ENCODE measurements at regions not wholly inside any gene's neighbourhood (a gene's known extent, or its start where the extent isn't known, plus 50 kb on each side); places are given as distances from the start of the nearest gene placed in this dataset.
A peak's percentile ranks its signal among the peaks of the same experiment; 100 is the strongest.
"Not testable (repeated sequence)": the region's sequence is repeated elsewhere in the genome, so short reads cannot be mapped to it uniquely, and the experiment has no call there.

DNA sequence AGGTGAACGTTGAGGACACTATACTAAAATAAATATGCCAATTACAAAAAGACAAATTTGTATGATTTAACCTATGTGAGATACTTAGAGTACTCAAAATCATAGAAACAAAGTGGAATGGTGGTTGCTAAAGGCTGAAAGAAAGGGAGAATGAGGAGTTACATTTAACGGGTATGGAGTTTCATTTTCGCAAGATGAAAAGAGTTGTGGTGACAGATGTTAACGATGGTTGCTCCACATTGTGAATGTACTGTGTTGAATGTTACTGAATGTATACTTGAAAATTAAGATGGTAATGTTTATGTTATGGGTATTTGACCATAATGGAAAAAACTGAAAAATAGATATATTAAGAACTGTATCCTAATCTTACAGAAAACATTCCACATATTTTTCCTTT is 51.3 kb upstream of the MOCS2 start:
- DNase-seq = no peak

DNA sequence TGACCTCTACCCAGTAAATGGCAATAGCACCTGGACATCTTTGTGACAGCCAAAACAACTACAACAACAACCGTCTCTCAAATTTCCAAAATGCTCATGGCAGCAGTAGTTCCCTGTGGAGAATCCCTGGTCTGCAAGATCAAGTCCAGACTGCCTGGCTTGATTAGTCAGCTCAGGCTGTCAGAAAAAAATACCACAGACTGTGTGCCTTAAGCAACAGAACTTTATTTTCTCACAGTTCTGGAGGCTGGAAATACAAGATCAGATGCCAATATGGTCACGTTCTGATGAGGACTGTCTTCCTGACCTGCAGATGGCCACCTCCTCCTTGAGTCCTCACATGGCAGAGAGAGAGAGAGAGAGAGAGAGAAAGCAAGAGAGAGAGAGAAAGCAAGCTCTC is 52.3 kb upstream of the MOCS2 start:
- no peak for DNase-seq

DNA sequence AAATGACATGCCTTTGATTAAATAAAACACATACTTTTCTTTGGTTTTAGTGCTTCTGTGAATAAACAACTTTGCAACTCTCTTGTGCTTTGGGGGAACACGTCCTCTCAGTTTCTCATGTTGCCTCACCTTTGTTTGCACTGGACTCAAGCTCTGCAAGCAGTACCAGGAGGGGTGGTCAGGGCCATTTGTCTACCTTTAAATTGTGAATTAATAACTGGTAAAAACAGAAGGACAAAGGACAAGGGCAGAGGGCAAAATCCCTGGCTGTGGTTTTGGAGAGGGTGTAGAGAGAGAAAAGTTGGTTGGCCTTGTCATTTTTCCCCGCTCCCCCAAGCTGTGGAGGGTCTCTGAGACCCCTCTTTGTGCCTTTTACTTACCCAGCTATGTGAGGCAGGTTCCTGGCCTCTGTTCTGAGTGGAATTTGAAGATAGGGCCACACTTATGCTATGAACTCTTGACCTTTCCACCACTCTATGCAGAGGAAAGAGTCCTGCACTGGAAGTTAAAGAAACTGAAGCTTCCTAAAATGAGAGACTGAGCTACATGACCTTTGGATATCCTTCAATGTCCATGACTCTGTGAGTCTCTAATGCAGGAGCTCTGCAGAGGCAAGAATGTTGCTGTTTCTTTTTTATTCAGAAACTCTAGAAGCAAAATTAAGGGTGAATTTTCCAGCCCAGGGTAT is 55.1 kb upstream of the MOCS2 start:
- DNase-seq = no peak

DNA sequence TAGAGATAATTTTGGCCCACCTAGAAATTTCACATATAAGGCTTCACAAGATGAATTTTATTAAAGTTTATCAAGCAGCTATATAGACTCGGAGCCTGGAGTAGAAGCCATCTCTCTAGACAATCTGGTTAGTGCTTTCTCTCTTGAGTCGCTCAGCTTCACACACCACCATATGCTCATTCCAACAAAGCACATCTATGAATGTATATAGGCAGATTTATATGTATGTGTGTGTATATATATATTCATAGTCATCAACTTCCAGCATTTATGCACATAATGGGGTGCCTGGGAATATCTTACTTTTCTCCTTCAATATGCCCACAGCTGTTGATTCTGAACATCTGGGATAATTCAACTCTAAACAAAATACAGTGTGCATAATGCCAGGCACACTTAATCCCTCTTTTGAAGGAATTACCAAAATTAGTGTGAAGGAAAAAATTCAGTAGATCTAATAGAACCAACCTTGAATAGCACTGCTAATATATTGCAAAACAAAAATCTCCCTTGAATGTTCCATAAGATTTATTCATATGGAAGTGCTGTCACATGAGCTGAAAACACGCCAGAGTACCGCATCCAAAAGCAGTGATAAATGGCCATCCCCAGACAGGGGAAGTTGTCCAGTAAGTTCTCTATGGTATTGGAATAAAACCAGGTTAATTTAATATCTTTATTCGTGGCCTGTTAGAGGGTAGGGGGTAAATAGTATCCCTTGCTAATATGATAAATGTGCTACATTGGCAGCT is 56.0 kb upstream of the MOCS2 start:
- no peak for DNase-seq

DNA sequence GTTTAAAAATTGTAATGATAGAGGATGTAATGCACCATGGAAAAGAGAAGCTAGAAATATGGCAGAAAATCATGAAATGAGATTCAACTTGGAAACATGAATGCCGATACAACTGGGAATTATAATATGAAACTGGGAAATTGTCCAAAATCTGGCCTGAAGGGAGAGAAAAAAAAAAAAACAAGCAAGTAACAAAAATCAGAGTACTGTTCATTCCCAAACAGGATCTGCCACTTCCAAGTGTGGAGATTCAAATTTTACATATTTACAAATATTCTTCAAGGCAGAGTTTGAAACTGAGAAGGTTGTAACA is 56.6 kb upstream of the MOCS2 start:
- DNase-seq = no peak

DNA sequence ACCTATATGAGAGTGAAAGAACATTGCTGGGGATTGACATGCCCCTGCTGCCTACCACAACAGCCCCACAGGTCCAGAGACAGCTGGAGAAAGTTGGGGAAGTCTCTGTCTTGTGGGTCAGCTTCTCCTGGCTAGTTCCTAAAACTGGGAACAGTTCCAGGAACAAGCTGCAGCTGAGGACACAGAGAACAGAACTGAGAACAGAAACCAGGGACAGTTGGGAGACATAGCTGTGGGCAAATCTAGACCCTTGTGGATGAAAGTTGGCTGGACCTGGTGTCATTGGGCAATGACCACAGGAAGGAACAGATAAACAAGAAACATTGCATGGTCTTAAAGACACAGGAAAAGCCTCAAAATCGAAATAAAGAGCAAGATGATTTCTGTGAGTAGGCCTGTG is 58.3 kb upstream of the MOCS2 start:
- no peak for DNase-seq

DNA sequence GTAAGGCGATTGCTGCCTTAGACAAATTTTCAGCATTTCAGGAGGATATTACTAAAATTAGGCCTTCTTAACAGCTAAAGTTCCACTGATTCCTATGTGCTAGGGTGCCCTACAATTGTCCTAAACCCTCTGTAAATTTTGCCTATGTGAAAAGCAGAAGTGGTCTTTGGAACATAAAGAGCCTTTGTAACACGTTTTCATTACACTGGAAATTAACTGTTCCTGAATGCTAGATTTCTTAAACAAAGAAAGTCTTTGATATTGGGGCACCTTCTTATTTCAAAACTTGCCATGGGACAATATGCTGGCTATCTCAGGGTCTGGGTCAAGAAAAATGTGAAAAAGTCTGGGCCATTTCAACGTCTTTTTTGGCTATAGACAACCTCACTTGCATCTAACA is 60.4 kb upstream of the MOCS2 start:
- DNase-seq = no peak

DNA sequence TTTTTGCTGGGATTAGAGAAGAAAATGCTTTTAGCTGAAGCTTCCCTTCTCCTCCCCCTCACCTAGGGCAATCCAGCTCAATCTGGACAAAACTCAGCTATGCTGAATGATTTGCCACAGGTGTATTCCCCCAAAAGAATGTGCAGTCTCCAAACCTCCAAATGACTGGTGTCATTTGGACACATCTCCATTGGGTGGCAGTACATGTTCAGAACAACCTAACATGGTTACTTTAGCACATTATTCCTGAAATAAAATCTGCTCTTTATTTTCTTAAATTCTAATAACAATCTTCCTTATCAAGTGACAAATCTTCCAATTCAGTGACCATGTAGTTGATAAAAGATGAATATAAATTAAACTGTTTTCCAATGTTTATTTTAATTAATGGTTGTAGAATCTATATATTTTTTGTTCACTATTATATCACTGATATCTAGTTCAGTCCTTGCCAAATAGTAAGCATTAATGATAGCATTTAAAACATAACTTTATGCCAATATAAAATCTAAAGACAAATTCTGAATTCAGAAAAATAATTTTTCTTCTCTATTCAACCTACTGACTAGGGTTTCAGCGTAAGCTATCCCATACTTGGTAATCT is 61.3 kb upstream of the MOCS2 start:
- peak; percentile 4 for DNase-seq

DNA sequence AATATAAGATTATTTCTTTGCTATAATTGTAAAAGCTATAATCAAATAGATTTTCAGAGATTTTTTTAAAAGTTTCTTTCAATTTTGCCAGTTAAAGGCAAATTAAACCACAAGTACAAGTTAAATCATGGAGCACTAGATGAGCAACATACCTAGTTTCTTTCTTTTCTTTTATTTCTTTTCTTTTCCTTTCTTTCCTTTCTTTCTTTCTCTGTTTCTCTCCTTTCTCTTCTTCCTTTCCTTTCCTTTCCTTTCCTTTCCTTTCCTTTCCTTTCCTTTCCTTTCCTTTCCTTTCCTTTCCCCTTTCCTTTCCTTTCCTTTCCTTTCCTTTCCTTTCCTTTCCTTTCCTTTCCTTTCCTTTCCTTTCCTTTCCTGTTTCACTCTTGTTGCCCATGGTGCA is 62.5 kb upstream of the MOCS2 start:
- DNase-seq = not testable (repeated sequence)

DNA sequence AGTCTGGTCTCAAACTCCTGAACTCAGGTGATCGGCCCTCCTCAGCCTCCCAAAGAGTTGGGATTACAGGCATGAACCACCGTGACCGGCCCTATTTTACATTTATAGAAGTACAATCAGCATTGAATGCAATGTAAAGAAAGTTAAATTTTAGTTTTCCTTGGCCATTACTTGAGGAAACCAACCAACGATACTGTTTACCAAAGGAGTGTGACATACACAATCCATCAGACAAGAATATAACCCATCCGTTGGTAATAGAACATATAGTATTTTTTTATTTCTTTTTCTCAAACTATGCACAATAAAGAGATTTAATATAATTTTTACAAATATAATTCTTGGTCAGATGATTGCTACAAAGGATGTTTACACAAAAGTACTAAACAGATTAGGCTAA is 63.1 kb upstream of the MOCS2 start:
- no peak for DNase-seq

DNA sequence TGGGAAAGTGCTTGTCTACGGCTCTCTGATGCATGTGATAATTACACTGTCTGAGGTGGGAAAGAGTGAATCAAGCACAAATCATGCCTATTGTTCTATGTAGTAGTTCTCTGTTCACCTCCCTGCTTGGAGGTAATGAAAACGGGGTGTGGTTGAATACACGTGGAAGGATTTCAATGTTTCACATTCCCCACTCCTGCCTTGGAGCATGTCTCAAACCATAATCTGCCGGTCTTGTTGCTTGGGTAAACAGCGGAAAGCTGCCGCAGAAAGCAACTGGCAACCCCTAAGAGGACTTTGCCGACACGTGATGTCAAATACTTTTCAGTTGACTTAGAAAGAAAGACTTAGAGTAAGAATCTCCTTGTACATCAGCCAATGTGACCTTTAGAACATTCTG is 63.5 kb upstream of the MOCS2 start:
- DNase-seq = no peak

DNA sequence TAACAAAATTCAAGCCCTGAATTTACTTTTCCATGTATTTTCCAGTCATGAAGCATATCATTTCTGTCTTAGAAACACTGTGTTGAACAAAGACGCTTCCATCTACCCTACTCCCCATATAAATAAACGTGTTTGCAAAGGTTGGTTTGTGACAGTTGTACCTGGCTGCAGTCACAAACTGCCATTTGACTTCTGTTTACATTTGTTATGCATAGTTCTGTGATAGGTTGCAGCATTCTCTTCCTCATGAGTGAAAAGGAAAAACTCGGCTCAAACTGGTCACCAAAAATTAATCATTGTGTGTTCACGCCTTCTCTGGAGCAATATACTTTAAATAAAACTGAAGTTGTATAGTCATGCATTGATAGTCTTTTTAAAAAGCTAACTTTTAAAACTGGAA is 69.3 kb upstream of the MOCS2 start:
- no peak for DNase-seq

DNA sequence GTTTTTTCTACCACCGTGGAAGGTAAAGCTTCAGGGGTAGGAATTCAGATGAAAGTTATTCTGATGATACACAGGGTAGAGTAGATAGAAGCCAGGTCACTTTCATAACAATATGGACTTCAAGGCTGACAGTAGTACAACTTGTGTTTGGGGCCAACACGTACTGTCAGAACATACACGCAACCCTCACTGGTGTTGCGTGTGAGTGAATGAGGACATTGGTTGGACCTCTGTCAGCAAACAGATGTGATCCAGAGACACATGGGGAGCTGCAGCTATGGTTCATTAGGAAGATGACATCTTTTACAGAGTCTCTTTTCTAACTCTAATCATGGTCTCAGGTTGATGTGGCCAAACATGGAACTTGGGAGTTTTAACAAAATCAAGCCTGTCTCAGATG is 70.1 kb upstream of the MOCS2 start:
- DNase-seq = no peak

DNA sequence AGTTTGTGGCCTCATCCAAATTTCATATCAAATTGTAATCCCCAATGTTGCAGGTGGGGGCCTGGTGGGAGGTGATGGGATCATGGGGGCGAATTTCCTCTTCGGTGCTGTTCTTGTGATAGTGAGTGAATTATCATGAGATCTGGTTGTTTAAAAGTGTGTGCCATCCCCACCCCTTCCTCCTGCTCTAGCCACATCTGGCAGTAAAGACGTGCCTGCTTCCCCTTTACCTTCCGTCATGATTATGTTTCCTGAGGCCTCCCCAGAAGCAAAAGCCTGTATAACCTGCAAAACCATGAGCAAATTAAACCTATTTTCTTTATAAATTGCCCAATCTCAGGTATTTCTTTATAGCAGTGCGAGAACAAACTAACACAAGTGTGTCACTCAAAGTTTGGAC is 71.0 kb upstream of the MOCS2 start:
- DNase-seq = no peak

DNA sequence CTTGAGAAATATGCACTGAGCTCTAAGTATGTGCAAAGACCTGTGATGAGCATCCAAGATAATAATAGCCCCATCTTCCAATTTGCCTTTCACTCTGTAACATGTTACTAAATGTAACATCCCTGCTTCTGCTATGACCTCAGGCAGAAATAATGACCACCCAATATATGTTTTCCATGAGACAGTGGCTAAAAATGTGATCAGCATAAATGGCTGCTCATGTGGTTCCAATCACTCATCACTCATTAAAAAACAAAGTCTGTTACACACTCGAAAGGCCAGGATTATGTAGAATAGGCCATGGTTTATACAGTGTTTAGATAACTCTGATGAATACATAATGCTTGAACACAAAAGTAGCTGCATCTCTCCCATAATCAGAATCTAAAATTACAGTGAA is 71.4 kb upstream of the MOCS2 start:
- no peak for DNase-seq

DNA sequence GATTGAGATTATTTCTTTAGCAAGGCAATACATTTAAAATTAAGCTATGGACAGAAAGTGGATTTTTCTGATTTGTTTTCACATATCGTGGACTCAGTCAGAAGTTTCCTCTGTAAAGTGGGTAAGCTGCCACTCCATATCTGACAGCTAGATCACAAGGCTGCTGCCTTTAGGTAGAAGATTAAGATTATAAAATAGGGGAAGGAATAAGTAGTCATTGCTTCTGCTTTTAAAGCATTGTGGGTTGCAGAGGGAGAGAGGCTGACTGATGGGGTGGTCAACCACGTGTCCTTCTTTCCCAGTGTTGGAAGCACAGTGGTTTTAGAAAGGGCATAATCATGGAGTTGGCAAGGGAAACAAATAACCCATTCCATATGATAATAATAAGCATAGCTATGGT is 74.3 kb upstream of the MOCS2 start:
- no peak for DNase-seq

DNA sequence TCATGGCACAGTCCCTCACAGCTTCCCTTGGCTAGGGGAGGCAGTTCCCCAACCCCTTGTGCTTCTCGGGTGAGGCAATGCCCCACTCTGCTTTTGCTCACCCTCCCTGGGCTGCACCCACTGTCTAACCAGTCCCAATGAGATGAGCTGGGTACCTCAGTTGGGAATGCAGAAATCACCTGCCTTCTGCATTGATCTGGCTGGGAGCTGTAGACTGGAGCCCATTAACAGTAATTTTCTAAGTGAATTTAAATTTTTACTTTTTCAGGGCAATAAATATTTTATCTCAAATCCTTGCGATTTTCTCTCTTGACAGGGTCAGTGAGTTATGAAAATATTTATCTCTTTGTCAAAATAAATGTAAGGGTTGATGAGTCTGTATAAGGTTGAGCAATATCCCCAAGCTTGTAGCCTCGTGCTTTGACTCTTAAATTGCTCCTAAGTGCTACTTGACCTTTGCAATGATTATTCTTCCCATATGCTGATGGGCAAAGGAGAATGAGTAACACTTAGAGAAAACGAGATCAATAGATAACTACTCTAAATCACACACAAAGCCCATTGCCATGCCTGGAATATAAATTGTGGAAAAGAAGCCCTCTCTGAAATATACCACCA is 82.1 kb upstream of the MOCS2 start:
- DNase-seq = no peak

DNA sequence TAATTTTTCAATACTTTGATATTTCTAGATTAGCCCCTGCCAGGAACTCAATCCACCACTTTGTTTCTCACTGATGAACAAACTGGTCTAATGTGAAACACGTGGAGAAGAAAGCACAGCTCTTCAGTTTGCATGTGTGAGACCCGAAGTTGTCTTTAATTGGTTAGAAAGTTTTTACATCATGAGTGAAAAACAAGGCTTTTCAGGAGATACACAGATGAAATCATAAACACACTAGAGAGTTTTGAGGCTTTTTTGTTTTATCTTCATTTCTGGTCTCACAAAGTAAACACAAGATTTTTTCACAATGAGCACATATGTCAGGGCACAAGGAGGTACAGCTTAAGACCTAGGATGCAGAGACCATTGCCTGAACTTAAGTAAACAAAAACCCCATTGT is 84.5 kb upstream of the MOCS2 start:
- no peak for DNase-seq

DNA sequence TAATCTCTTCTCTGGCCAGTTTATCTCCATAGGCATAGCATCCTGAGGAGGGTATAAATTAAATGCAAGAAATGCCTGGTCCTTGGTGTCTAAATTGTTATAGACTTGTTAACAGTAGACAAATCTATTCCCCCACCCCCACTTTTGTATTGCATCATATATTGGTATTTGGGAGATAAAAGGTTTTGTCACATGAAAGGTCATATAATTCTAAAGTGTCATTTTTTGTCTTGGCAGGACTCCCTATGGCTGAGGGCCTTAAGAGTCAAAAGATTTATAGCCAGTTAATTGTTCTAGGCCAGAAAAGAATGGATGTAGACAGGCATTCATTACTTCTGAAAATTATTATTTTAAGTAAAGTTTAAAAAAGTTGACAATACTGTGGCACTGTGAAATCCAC is 90.3 kb upstream of the MOCS2 start:
- no peak for DNase-seq

DNA sequence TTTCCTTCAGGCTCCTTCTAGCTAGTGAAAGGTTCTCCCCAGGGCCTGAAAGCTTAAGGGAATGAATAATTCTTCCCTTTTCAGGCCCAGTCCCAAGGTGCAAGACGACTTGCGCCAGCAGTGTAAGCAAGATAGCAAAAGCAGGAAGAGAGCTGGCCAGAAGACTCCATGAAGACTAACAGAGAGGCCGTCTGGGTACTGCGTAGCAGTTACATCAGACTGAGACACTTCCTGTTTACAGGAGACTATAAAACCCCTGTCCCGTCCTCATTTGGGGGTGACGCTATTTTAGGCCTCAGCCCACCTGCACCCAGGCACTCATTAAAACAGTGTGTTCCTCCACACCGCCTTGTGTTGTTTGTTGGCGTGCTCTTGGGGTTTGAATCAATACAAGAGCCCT is 90.7 kb upstream of the MOCS2 start:
- DNase-seq = no peak

DNA sequence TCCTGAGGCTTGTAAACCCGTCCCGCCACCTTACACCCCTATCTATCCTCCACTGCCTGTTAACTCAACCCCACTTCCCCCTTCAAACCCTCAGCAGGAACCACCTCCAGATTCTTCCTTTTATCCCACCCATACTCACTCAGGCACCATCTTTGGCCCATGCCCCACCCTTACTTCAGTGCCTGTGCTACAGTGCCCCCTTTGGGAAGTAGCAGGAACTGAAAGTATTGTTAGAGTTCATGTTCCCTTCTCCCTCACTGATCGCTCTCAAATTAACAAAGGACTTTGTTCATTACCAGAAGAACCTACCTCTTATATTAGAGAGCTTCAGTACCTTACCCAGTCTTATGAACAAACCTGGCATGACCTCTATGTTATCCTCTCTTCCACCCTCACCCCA is 92.2 kb upstream of the MOCS2 start:
- DNase-seq = peak; percentile 8

DNA sequence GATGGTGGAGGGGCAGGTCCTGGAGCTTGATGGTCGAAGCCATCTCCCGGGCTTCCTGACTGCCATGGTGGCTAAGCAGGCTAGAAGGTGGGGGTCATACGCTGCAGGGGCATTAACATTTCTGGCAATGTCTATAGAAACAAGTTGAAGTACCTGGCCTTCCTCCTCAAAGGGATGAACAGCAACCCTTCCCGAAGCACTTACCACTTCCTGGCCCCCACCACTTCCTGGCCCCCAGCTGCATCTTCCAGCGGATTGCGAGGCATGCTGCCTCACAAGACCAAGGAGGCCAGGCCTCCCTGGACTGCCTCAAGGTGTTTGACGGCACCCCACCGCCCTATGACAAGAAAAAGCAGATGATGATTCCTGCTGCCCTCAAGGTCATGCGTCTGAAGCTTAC is 97.0 kb upstream of the MOCS2 start:
- DNase-seq = no peak

DNA sequence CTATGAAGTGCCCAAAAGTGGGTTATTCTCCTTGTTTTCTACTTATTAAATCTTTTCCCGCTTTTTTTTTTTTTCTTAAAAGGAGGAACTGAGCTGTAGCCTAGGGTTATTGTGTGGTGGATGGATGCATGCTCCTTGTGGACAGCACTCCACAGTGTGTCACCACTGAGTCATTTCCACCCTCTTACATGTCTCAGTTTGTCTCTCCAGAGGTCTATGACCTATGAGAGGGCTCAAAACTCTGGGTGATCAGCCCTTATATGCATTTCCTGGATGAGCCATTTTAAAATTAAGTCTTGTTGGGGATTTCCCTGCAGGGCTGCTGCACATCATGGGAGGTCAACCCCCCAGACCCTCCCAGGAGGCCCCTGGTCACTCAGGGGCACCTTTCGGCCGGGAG is 102.2 kb upstream of the MOCS2 start:
- peak; percentile 15 for DNase-seq

DNA sequence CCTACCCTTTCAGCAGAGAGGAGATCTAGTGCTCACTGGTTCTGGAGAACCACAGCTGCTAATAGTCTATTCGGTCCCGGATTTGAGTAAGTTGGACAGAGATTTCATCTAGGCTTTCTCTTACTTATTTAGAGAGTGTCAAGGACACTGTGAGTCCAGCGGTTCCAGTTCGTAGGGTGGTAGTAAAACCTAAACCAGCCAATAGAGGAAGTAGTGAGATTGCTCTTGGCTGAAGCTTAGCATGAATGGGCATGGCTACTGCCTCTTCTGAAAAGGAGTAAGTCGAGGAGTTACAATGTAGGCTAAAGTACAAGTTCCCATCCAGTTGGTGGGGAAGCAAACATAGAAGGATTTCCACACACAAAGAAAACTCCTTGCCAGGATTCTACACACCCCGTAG is 109.6 kb upstream of the MOCS2 start:
- DNase-seq = no peak

Data from activated CD4-positive, alpha-beta T cell treated with anti-CD3 and anti-CD28 coated beads for 48 hours (primary cell).